NB4 (cell line): ENCODE measurements at regions not wholly inside any gene's neighbourhood (a gene's known extent, or its start where the extent isn't known, plus 50 kb on each side); places are given as distances from the start of the nearest gene placed in this dataset.

ENCODE experiments used
- DNase-seq: peaks from one replicate; pipeline ENCODE4 v3.0.0; 2010; ENCODE audit warnings: low read depth
- H3K4me3 ChIP-seq: one replicate; pipeline ENCODE4 v1.5.1; 2011; ENCODE audit warnings: mild to moderate bottlenecking, low read depth, low read length, moderate library complexity
- MAX ChIP-seq: IDR thresholded peaks from 2 replicates; pipeline ENCODE4 v1.6.1; 2011; ENCODE audit warnings: low read depth, low read length
- MYC ChIP-seq: IDR thresholded peaks from 2 replicates; pipeline ENCODE4 v1.6.1; 2011; ENCODE audit warnings: low read depth, low read length
- POLR2A ChIP-seq: IDR thresholded peaks from 2 replicates; pipeline ENCODE4 v1.6.1; 2011; ENCODE audit warnings: mild to moderate bottlenecking; ENCODE audit not compliant: insufficient read length; ENCODE audit errors: extremely low read depth
- TF ChIP-seq, protein P1 (sequence below): IDR thresholded peaks from one replicate; pipeline ENCODE4 v1.5.1; 2012; ENCODE audit warnings: low read depth, low read length

DNA sequence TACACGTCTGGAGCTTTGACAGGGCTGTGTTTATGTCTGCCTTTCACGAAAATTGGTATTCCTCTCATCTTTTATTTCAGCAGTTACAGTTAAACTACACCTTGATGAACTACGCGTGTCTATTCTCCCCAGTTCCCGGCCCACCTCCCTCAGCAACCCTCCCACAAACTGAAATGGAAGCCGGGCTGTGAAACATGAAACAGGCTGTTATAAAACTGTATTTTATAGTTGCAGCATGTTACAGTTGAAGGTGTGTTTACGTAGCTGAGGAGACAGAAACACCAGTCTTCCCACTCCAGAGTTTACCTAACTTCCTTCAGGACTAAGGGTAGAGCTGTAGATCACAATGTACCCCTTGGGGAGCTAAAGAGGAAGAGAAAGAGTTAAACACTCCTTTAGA, 228.3 kb upstream of the ZNF32 start:
- no peak for DNase-seq
- H3K4me3 ChIP-seq, result no peak overlapping the region
- no peak for TF ChIP-seq POLR2A
- TF ChIP-seq MYC, result no peak
- TF ChIP-seq, protein P1, sequence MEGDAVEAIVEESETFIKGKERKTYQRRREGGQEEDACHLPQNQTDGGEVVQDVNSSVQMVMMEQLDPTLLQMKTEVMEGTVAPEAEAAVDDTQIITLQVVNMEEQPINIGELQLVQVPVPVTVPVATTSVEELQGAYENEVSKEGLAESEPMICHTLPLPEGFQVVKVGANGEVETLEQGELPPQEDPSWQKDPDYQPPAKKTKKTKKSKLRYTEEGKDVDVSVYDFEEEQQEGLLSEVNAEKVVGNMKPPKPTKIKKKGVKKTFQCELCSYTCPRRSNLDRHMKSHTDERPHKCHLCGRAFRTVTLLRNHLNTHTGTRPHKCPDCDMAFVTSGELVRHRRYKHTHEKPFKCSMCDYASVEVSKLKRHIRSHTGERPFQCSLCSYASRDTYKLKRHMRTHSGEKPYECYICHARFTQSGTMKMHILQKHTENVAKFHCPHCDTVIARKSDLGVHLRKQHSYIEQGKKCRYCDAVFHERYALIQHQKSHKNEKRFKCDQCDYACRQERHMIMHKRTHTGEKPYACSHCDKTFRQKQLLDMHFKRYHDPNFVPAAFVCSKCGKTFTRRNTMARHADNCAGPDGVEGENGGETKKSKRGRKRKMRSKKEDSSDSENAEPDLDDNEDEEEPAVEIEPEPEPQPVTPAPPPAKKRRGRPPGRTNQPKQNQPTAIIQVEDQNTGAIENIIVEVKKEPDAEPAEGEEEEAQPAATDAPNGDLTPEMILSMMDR, result no peak
- no peak for TF ChIP-seq MAX

GRCh38 chr10:43874984-43875383, 226.3 kb upstream of the ZNF32 start:
- no peak for DNase-seq
- no peak overlapping the region for H3K4me3 ChIP-seq
- no peak for TF ChIP-seq MYC
- no peak for TF ChIP-seq POLR2A
- TF ChIP-seq, protein P1, result no peak
- TF ChIP-seq MAX, result no peak

DNA sequence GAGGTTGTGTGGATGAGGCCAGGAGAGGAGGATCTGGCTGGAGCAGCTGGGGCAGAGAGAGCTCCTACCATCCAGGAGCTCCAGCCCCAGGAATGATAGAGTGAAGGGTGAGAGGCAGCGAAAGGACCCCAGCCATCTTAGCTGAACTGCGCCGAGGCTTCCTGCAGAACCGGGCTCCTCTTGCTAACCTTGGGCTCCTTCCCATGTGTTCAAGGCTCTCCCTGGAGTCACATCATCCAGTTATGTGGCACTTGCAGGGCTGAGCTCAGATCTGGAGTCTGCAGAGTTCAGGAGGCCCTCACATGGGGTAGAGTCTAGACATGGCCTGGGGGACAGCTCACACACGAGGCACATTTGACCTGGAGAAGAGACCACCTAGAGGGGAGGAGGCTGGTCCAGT, 225.0 kb upstream of the ZNF32 start:
- H3K4me3 ChIP-seq, result no peak overlapping the region
- no peak for DNase-seq
- TF ChIP-seq POLR2A, result no peak

- TF ChIP-seq, protein P1, result no peak
- no peak for TF ChIP-seq MAX
- no peak for TF ChIP-seq POLR2A
- TF ChIP-seq MYC, result no peak
- DNase-seq, result no peak
- H3K4me3 ChIP-seq, result no peak overlapping the region
These were observed 224.0 kb upstream of the ZNF32 start for GRCh38 chr10:43872644-43873043.

- H3K4me3 ChIP-seq, result no peak overlapping the region
- DNase-seq, result no peak
- TF ChIP-seq MAX (no peak), POLR2A (no peak), MYC (no peak)
- TF ChIP-seq, protein P1, result no peak
These were observed 222.9 kb upstream of the ZNF32 start for GRCh38 chr10:43871545-43871944.

DNA sequence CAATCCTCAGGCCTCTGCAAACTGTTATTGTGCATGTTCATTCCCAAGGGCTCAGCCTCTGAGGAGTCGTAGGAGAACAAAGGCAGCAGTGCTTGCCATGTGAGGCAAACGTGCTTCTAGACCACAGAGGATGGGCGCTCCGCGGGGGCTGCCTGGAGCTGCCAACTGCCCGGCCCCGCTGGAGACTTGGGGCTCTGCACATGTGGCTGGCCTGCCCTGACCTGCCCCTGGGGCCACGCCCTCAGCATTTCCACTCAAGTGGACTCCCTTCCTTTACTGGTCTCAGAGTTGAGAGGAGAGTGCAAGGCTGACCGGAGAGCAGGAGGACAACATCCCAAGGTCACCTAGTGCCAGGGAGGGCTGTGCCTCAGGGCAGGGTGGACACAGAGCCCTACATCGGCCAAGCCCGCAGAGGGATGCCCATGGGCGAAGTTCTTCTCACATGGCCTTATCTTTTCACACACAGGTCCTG, 222.3 kb upstream of the ZNF32 start:
- TF ChIP-seq MAX (no peak), MYC (no peak), POLR2A (no peak)
- TF ChIP-seq, protein P1, result no peak
- no peak overlapping the region for H3K4me3 ChIP-seq
- no peak for DNase-seq
